Body of pancreas (tissue), 4 donors: ENCODE measurements at regions not wholly inside any gene's neighbourhood (a gene's known extent, or its start where the extent isn't known, plus 50 kb on each side); places are given as distances from the start of the nearest gene placed in this dataset.
"Not testable (repeated sequence)": the region's sequence is repeated elsewhere in the genome, so short reads cannot be mapped to it uniquely, and the experiment has no call there.

Source experiments
- ATAC-seq: fragments of 150-250 bp; one replicate; pipeline ENCODE4 v1.9.1; 2016
- DNase-seq, 4 donors: peaks; one replicate each; pipeline ENCODE4 v3.0.0-alpha.2; 2019
- H3K27ac ChIP-seq, 4 donors: fragments of 200-600 bp; sonication (generic); 1 replicate in 3 of 4; 2 replicates in 1 of 4; pipeline versions ENCODE4 v1.5.1 to v1.6.1; 2016 to 2019; ENCODE audit warnings: mild to moderate bottlenecking in 1 of 4, mixed read lengths in 1 of 4, moderate library complexity in 1 of 4
- H3K27me3 ChIP-seq, 2 donors: fragments of 200-600 bp; sonication (generic); one replicate each; pipeline ENCODE4 v1.6.0; 2016; ENCODE audit warnings: mild to moderate bottlenecking in 1 of 2
- H3K36me3 ChIP-seq, 2 donors: fragments of 200-600 bp; sonication (generic); replicated peaks in 1 of 2; 2 replicates each; pipeline ENCODE4 v1.5.1; 2016; ENCODE audit warnings: low read depth in 2 of 2; ENCODE audit not compliant: insufficient read depth in 1 of 2
- H3K4me1 ChIP-seq: fragments of 200-600 bp; sonication (generic); one replicate; pipeline ENCODE4 v1.6.0; 2016
- H3K4me3 ChIP-seq, 2 donors: fragments of 200-600 bp; sonication (generic); 1 replicate in 1 of 2; 2 replicates in 1 of 2; pipeline ENCODE4 v1.5.1; 2016 to 2019
- H3K9me3 ChIP-seq, 3 donors: fragments of 200-600 bp; sonication (generic); 1 replicate in 2 of 3; 2 replicates in 1 of 3; pipeline ENCODE4 v1.5.1; 2016
- POLR2A ChIP-seq, 3 donors: fragments of 450-650 bp; IDR thresholded peaks; one replicate each; pipeline ENCODE4 v1.6.1; 2016; ENCODE audit warnings: antibody characterized with exemption in 3 of 3, mild to moderate bottlenecking in 2 of 3
- WGBS, 2 donors: methylation state at CpG; one replicate each; pipeline ENCODE4 v1.1.5; 2017; 5-methylcytosine and 5-hydroxymethylcytosine counted together
- intact Hi-C: fragments of 100-400 bp; cut with DNase I; formaldehyde crosslinking; loops from one replicate; pipeline ENCODE4 v1.15.1; 2023
- TF ChIP-seq, protein P1 (sequence below), 7 experiments: fragments of 450-650 bp in 4 of 7; fragments of 200-600 bp in 3 of 7; sonication (generic) in 3 of 7; IDR thresholded peaks; one replicate each; pipeline ENCODE4 v1.5.1; 2016 to 2019; ENCODE audit warnings: antibody characterized with exemption in 7 of 7

DNA sequence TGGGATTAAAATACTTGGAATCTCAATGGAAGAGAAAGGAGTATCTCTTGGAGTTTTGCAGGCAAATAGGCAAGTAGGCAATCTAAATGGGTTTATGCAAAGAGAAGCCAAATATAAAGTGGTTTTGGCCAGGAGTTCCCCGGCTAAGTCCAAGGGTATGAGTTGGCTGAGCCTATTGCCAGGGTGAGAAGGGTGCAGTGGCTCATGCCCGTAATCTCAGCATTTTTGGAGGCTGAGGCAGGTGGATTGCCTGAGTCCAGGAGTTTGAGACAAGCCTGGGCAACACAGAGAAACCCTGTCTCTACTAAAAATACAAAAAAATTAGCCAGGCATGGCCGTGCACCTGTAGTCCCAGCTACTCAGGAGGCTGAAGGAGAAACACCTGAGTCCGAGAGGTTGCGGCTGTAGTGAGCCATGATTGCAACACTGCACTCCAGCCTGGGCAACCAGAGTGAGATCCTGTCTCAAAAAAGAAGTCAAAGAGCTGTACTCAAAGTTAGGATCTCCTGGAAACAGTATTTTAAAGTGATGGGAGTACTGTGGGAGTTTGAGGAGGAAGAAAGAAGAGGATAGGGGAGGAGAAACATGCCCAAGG is 130.4 kb upstream of the RAB18 start:
- H3K27me3 ChIP-seq: no peaks in the 10 kb centered on the region
- TF ChIP-seq POLR2A (IDR thresholded peaks at IDR 0.05): no peak
- TF ChIP-seq, protein P1, sequence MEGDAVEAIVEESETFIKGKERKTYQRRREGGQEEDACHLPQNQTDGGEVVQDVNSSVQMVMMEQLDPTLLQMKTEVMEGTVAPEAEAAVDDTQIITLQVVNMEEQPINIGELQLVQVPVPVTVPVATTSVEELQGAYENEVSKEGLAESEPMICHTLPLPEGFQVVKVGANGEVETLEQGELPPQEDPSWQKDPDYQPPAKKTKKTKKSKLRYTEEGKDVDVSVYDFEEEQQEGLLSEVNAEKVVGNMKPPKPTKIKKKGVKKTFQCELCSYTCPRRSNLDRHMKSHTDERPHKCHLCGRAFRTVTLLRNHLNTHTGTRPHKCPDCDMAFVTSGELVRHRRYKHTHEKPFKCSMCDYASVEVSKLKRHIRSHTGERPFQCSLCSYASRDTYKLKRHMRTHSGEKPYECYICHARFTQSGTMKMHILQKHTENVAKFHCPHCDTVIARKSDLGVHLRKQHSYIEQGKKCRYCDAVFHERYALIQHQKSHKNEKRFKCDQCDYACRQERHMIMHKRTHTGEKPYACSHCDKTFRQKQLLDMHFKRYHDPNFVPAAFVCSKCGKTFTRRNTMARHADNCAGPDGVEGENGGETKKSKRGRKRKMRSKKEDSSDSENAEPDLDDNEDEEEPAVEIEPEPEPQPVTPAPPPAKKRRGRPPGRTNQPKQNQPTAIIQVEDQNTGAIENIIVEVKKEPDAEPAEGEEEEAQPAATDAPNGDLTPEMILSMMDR (IDR thresholded peaks at IDR 0.05): no peak
- intact Hi-C loops: no loop called here
- no peak overlapping the region for H3K4me3 ChIP-seq
- H3K27ac ChIP-seq: no peak overlapping the region
- WGBS, 2 donors: 76 to 77% methylated on average over 5 of the region's 5 CpGs
- H3K9me3 ChIP-seq: no peaks in the 10 kb centered on the region
- no peaks in the 10 kb centered on the region for H3K4me1 ChIP-seq
- ATAC-seq (no peak), DNase-seq (no peak)
- no peaks in the 10 kb centered on the region for H3K36me3 ChIP-seq

DNA sequence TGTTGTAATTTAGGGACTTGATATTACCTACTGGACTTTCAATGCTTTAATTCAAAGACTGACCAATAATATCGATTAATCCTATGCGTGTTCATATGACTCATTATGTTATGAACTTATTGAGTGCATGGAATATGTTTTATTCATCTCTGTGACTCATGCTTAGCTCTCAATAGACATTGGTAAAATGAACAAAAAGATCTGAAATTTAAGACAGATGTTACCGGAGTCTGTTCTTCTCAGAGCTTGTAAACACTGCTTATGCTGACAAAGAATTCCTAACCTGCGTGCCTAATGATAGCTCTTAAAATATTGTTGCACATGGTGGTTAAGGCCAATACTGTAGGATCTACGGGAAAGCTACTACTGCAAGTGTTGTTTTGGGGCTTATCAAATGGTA is 131.5 kb upstream of the ACBD5 start:
- ATAC-seq: no peak
- Histone ChIP-seq H3K4me3 (no peak overlapping the region), H3K36me3 (no peaks in the 10 kb centered on the region), H3K4me1 (no peaks in the 10 kb centered on the region), H3K27ac (no peak overlapping the region), H3K9me3 (no peaks in the 10 kb centered on the region), H3K27me3 (no peaks in the 10 kb centered on the region)
- intact Hi-C loops: no loop called here
- TF ChIP-seq POLR2A (IDR thresholded peaks at IDR 0.05): no peak
- TF ChIP-seq, protein P1 (IDR thresholded peaks at IDR 0.05): no peak
- no peak for DNase-seq
- 73 to 78% methylated on average over 5 of the region's 5 CpGs for WGBS, 2 donors

DNA sequence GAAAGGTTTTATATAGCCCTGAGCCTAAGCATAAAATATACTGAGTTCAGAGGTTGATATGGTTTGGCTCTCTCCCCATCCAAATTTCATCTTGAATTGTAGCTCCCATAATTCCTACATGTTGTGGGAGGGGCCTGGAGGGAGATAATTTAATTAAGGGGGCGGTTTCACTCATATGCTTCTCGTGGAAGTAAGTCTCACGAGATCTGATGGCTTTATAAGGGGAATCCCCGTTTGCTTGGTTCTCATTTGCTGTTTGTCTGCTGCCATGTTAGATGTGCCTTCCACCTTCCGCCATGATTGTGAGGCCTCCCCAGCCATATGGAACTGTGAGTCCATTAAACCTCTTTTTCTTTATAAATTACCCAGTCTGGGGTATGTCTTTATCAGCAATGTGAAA is 130.8 kb upstream of the ACBD5 start:
- H3K9me3 ChIP-seq, ATAC-seq, H3K27me3 ChIP-seq, DNase-seq, H3K4me3 ChIP-seq, intact Hi-C loops, H3K4me1 ChIP-seq, H3K27ac ChIP-seq, H3K36me3 ChIP-seq: not testable (repeated sequence)
- WGBS, 2 donors: 85 to 86% methylated on average over 5 of the region's 5 CpGs

DNA sequence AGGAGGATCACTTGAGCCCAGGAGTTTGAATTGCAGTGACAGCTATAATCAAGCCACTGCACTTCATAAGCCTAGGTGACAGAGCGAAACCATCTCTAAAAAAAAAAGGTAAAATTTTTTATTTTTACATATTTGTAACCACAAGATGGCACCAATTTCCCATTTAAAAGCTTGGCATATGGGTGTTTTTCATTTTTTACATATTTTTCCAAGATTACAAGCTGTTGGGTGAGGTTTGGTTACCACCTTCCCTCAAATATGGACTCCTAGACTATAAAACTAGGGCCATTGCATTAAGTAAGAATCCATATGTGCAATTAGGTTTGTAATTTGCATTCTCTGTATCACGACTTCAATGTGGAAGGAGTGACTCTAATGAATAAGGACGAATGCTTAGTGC is 129.3 kb upstream of the ACBD5 start:
- no peaks in the 10 kb centered on the region for H3K4me1 ChIP-seq
- no peak for ATAC-seq
- no peaks in the 10 kb centered on the region for H3K27me3 ChIP-seq
- intact Hi-C loops: no loop called here
- no peak for DNase-seq
- TF ChIP-seq POLR2A (IDR thresholded peaks at IDR 0.05): no peak
- TF ChIP-seq, protein P1 (IDR thresholded peaks at IDR 0.05): peak in 2 of 7 experiments; percentile 8 to 10
- H3K36me3 ChIP-seq: no peaks in the 10 kb centered on the region
- no peaks in the 10 kb centered on the region for H3K9me3 ChIP-seq
- H3K27ac ChIP-seq: no peak overlapping the region
- 69 to 81% methylated on average over 3 of the region's 3 CpGs for WGBS, 2 donors
- H3K4me3 ChIP-seq: no peak overlapping the region

DNA sequence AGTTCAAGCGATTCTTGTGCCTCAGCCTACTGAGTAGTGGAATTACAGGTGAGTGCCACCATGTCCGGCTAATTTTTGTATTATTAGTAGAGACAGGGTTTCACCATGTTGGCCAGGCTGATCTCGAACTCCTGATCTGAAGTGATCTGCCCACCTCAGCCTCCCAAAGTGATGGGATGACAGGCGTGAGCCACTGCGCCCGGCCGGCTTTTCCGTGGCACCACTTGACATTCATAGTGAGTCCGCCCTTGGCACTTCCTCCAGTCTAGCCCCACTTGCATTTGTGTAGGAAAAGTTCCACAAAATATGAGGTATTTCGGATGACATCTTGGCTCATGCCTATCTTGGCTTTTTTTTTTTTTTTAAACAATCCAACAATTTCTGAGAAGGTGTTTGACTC is 128.1 kb upstream of the ACBD5 start:
- H3K9me3 ChIP-seq: no peaks in the 10 kb centered on the region
- no peaks in the 10 kb centered on the region for H3K36me3 ChIP-seq
- TF ChIP-seq POLR2A (IDR thresholded peaks at IDR 0.05): no peak
- TF ChIP-seq, protein P1 (IDR thresholded peaks at IDR 0.05): no peak
- no peaks in the 10 kb centered on the region for H3K4me1 ChIP-seq
- DNase-seq (no peak), ATAC-seq (no peak)
- H3K4me3 ChIP-seq: no peak overlapping the region
- intact Hi-C loops: no loop called here
- H3K27me3 ChIP-seq: no peaks in the 10 kb centered on the region
- no peak overlapping the region for H3K27ac ChIP-seq
- WGBS, 2 donors: 77 to 79% methylated on average over 10 of the region's 10 CpGs
